ENCODE measurements at regions not wholly inside any gene's neighbourhood (a gene's known extent, or its start where the extent isn't known, plus 50 kb on each side); places are given as distances from the start of the nearest gene placed in this dataset.

- no peak for DNase-seq (ENCODE audit: low spot score)
These were observed 398.9 kb downstream of the KIF16B start for GRCh38 chr20:16174311-16174710.

- no peak for DNase-seq (ENCODE audit: low spot score)
These were observed 400.2 kb downstream of the KIF16B start for GRCh38 chr20:16173044-16173443.

GRCh38 chr20:16171180-16171579 lies 402.1 kb downstream of the KIF16B start:
- DNase-seq (ENCODE audit: low spot score) = no peak

GRCh38 chr20:16170406-16170971 lies 402.8 kb downstream of the KIF16B start:
- DNase-seq (ENCODE audit: low spot score) = no peak

GRCh38 chr20:16167423-16168130 lies 405.7 kb downstream of the KIF16B start:
- no peak for DNase-seq (ENCODE audit: low spot score)

DNA sequence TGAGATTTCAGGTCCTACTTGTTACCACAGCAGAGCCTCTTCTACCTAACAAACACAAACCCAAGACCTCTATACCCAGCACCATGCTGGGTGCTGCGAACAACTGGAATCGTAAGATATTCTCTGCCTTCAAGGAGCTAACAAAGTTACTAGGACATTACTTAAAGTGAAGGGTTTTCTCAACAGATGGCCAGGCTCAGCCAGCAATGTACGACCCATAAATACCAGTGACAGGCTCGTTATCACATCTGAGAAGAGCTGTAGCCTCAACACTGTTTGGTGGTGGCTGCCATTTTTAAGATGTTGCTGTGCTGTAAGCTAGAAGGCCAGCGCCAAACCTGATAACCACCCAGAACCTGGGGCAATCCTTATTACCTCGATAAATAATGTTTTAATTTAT lies 406.5 kb downstream of the KIF16B start:
- no peak for DNase-seq (ENCODE audit: low spot score)

DNA sequence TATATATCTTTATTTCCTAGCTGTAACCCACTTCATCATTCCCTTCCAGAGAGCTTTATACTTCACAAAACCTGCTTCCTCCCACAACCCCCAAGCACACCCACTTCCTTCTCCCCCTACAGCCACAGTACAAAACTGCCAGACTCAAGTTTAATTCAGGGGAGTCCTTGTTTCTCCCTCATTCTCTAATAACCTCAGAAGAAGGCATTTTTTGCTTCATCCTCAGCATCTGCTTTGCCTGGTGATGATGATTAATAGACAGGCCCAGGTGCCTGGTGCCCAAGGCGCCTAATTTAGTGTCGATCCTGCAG lies 414.3 kb downstream of the KIF16B start:
- DNase-seq (ENCODE audit: low spot score) = no peak

GRCh38 chr20:16158090-16158975 lies 414.9 kb downstream of the KIF16B start:
- no peak for DNase-seq (ENCODE audit: low spot score)

DNA sequence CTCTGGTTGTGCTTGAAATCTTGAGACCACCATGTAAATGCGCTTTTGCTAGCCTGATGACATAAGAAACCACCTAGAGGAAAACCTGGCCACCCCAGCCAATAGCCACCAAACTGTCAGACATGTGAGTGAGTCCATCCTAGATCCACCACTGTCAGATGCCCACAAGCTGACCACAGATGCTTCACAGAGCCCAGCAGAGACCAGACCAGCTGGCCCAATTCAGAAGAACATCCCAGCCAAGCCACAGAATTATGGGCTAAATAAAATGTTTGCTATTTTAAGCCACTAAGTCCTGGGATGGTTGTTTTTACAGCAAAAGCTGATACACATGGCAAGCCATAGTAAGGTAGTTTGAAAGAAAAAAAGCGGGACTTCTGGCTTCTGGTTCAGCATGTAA lies 425.3 kb downstream of the KIF16B start:
- DNase-seq (ENCODE audit: low spot score) = no peak

- no peak for DNase-seq (ENCODE audit: low spot score)
These were observed 426.0 kb downstream of the KIF16B start for GRCh38 chr20:16147216-16147615.

GRCh38 chr20:16145919-16146318 lies 427.3 kb downstream of the KIF16B start:
- DNase-seq (ENCODE audit: low spot score) = no peak

DNA sequence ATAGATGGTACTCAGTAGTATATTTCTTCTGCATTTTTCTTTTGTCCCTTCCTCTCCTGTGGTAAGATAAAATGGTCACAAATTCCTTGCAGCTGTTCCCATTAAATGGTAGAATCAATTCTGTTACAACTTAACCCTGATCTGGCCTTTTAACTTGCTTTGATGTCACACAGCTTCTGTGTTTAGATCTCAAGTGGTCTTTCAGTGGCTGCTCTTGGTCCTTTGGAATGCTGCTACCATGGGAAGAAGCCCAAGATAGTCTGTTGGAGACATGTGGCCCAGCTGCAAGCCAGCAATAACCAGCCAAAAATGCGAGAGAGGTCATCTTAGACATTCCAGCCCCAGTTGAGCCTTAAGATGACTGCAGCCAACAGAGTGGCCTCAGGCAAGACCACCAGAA lies 429.7 kb downstream of the KIF16B start:
- no peak for DNase-seq (ENCODE audit: low spot score)

GRCh38 chr20:16135630-16136029 lies 437.6 kb downstream of the KIF16B start:
- no peak for DNase-seq (ENCODE audit: low spot score)

GRCh38 chr20:16132036-16132798 lies 441.0 kb downstream of the KIF16B start:
- DNase-seq (ENCODE audit: low spot score) = no peak

DNA sequence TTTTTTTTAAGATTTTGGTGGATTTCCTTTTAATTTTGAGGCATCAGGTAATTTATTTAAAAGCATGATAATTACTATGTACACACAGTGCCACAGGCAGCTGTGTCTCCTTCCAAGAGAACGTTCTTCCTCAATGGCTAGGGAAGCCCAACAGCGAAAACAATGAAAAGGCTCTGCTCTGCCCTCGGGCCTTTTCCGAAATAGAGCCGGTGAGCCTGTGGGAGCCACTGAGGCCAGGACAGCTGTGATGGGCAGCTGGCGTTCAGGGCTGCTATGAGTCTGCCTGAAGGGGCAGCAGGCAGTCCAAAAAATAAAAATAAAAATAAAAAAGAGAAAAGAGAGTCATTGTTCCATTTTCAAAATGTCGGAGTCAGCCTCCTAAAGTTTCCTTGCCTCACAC lies 443.8 kb downstream of the KIF16B start:
- DNase-seq (ENCODE audit: low spot score) = no peak

- DNase-seq (ENCODE audit: low spot score) = no peak
These were observed 444.6 kb downstream of the KIF16B start for GRCh38 chr20:16128538-16129106.

DNA sequence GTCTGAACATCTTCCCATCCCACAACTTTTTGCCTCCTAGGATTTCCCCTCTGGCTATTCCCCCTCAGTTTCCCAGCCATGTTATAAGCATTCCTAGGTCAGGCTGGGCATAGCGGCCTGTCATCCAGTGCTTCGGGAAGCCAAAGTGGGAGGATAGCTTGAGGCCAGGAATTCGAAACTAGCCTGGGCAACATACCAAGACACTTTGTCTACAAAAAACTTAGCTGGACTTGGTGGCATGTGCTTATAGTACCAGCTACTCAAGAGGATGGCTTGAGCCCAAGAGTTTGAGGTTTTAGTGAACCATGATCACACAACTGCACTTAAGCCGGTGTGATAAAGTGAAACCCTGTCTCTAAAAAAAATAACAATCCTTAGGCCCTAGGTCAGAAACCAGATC lies 447.4 kb downstream of the KIF16B start:
- DNase-seq (ENCODE audit: low spot score) = no peak

DNA sequence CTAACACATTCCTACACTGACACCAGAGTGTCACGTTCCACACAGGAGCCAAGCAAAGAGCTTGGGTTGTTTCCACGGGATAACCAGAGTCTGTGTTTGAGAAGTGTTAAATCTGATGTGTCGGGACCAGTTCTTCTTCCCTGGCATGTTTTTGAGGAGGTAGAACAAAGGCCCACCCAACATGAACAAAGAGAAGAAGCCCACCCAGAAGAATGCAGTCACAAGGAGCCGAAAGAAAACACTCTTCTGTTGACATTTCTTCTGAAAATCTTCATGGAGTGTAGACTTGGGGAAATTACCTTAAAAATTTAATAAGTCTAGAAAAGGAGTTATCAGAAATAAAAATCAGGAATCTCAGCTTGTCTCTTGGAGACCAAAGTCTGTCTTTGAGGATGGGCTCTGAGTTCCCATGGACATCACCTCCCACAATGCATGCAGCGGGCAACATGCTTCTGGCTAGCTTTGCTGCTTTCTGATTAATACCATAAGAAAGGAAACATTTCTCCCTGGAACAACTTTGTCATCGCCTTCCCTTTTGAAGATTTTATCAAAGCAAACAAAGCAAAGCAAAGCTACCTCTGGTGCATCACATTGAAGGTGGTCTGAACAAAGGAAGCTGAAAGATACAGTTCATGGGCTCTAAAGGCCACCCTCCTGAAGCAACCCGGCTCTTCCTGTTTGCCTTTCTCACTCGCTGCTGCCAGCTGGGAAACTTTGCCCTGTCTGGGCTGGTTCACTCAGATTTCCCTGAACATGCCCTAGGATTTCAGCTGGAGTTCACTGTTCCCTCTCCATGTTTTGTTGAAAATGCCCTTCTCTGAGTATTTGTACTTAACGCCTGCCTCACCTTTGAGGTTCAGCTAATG lies 448.1 kb downstream of the KIF16B start:
- no peak for DNase-seq (ENCODE audit: low spot score)

DNA sequence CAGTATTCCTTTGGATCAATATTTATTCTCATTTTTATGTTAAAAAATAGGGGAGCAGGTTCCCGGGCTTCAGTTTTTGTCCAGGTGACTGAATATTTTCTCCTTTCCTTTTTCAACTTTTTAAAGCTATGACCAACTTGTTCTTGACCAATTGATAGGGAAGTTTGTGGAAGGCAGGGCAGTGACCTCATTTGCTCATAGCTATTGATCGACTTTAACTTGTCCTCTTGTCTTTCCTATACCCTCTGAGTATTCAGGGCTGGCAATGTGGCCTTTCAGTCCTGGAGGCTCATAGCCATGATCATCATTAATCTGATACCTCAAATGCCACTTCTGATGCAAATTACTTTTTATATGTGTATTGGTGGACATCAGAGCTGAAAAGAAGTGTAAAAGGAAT lies 448.8 kb downstream of the KIF16B start:
- no peak for DNase-seq (ENCODE audit: low spot score)

DNA sequence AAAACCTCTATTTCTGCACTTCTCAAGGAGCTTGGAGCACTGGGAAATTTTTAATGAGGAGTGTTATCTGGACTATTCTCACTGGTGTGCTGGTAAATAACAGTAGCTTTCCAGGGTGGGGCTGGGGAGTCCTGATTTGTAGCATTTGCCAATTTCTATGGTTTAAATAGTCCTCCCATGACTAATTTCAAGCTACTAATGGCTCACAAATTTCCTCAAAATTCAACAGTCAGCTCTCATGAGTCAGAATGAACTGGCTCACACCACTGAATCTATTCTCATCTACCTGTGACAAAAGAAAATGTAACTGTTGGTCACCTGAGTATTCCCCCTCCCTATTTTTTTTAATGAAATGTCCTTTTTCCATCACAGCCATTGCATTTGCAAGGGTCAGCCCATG lies 449.6 kb downstream of the KIF16B start:
- DNase-seq (ENCODE audit: low spot score) = no peak

- DNase-seq (ENCODE audit: low spot score) = no peak
These were observed 453.3 kb downstream of the KIF16B start for GRCh38 chr20:16119909-16120308.

Measured in A172 (cell line).